ENCODE measurements at regions not wholly inside any gene's neighbourhood (a gene's known extent, or its start where the extent isn't known, plus 50 kb on each side); places are given as distances from the start of the nearest gene placed in this dataset.

DNA sequence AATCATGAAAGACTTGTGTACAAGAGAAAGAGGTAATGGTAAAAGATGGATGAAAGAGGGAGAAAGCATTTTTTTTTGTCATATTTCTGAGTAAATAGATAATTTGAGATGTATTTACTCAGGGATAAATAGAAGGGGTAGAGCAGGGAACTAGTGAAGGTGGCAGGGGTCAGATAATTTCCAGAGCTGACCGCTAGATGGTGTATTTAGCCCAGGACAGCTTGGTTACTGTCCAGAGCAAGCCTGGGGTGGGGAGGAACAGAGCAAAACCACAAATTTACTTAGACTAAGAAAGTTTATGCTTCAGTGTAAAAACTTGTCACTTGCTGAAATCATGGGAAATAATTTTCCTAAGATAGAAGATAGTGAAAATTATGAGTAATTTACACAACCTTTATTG, 91.5 kb downstream of the XCL2 start (continued):
- TF ChIP-seq RFX5 (IDR thresholded peaks at IDR 0.05; ENCODE audit: borderline replicate concordance, low read depth, low read length) (no peak), SP1 (IDR thresholded peaks at IDR 0.05; ENCODE audit: low read depth, low read length) (no peak), FOSL1 (IDR thresholded peaks at IDR 0.05; ENCODE audit: insufficient read depth, low read depth, low read length) (no peak), HDAC6 (IDR thresholded peaks at IDR 0.05; ENCODE audit: low read depth, low read length) (no peak)

Data from H1 (cell line).